Cardiac fibroblast (primary cell): ENCODE measurements at regions not wholly inside any gene's neighbourhood (a gene's known extent, or its start where the extent isn't known, plus 50 kb on each side); places are given as distances from the start of the nearest gene placed in this dataset.

ENCODE experiments used
- DNase-seq, 2 donors: peaks; one replicate each; pipeline versions ENCODE4 v3.0.0 to v3.0.0-alpha.2; 2010; ENCODE audit warnings: low read depth in 2 of 2
- H3K4me3 ChIP-seq, 2 donors: replicated peaks in 1 of 2; 1 replicate in 1 of 2; 2 replicates in 1 of 2; pipeline ENCODE4 v1.5.1; 2011; ENCODE audit warnings: low read depth in 2 of 2, low read length in 2 of 2, mild to moderate bottlenecking in 2 of 2, moderate library complexity in 1 of 2
- TF ChIP-seq, protein P1 (sequence below): IDR thresholded peaks from one replicate; pipeline ENCODE4 v1.5.1; 2011; ENCODE audit warnings: low read depth, mild to moderate bottlenecking, low read length, inconsistent platforms

DNA sequence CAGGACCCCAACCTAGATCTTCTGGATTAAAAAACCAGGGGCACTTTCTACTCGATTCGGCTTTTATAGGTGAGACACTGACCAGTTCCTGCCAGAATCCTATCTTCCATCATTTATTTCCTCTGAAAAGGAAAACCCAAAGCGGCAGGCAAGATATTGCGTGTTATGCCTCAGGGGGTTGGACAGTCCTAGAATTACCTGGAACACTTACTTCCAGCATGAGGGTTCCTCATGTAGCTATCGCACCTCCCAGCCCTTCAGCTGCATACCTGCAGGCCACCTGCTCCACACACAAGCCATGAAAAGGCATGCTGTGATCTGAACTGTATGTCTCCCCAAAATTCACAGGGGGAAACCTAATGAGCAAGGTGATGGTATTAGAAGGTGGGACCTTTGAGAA is 58.3 kb upstream of the DLG1 start:
- TF ChIP-seq, protein P1, sequence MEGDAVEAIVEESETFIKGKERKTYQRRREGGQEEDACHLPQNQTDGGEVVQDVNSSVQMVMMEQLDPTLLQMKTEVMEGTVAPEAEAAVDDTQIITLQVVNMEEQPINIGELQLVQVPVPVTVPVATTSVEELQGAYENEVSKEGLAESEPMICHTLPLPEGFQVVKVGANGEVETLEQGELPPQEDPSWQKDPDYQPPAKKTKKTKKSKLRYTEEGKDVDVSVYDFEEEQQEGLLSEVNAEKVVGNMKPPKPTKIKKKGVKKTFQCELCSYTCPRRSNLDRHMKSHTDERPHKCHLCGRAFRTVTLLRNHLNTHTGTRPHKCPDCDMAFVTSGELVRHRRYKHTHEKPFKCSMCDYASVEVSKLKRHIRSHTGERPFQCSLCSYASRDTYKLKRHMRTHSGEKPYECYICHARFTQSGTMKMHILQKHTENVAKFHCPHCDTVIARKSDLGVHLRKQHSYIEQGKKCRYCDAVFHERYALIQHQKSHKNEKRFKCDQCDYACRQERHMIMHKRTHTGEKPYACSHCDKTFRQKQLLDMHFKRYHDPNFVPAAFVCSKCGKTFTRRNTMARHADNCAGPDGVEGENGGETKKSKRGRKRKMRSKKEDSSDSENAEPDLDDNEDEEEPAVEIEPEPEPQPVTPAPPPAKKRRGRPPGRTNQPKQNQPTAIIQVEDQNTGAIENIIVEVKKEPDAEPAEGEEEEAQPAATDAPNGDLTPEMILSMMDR = no peak
- H3K4me3 ChIP-seq = no peak overlapping the region
- no peak for DNase-seq

DNA sequence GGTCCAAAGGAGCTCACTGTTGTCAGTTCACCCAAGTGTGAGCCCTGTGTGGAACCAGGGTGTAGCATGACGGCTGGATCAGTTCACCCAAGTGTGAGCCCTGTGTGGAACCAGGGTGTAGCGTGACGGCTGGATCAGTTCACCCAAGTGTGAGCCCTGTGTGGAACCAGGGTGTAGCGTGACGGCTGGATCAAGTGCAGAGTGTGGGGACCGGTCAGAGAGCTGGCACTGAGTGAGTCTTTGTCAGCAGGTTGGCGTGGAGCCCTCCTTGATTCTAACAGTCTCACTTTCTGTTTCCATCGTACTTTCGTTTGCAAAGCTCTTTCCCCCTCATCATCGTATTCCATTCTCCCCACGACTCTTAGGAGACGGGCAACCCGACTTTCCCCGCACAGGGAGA is 57.9 kb upstream of the DLG1 start:
- TF ChIP-seq, protein P1 = no peak
- no peak overlapping the region for H3K4me3 ChIP-seq
- no peak for DNase-seq

DNA sequence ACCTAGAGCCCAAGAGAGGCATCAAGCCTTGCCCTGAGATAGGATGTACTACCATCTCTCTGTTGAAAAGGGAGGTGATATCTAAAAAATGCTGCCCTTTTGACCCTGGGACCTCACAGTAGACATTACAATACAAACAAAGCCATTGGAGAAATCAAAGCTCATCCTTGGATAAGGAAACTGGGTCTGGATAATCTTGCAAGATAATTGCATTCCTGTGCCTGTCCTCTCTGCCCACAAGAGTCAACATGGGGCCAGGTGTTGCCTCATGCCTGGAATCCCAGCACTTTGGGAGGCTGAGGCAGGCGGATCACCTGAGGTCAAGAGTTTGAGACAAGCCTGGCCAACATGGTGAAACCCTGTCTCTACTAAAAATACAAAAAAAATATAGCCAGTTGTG is 57.3 kb upstream of the DLG1 start:
- TF ChIP-seq, protein P1 = no peak
- no peak overlapping the region for H3K4me3 ChIP-seq
- DNase-seq = no peak

DNA sequence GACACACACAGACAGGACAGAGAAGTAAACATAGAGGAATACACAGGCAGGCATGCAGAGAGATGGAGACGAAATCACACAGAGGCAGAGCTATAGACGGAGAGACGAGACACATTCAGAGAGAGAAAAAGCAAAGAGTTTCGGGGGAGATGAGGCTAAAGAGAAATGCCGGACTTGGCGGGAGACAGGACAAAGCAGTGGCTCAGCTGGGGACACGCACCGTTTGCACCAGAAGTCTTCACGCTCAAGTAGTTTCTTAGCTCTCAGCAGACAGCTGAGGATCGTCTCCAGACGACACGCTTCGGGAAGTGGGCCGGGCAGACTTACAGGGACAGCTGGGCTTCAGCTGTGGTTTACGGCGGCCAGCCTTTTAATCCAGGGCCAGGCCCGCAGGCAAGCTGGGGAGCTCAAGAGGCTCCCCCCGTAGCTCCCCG is 56.2 kb upstream of the DLG1 start:
- peak; percentile 57 to 58 for DNase-seq

DNA sequence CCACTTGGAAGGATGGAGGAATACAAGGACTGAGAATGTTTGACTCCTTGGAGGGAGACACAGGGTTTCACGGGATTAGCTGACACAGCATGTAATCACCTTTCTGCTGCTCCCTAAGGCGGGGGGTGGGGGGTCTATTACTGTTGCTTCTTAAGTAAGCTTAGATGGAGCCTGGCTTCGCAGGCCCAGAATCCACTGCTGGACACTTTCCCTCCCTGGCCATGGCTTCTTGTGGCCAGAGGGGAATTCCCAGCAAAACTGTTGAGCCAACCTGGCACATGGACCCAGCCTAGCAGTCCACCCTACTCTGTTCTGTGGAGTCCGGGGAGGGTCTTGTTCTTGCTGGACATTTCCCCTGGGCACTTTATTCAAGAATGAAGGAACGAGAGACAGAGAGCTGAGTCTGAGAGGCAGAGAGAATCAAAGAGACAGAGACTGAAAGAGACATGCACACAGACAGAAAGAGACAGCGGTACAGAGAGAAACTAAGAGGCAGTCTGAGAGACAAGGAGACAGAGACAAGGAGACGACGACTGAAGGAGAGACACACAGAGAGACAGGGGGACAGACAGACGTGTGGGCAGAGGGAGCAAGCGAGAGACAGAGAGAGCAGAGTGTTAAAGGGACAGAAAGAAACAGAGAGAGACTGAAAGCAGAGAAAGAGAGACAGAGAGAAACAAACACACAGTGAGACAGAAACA is 55.6 kb upstream of the DLG1 start:
- DNase-seq = peak in 1 of 2 donors; percentile 50
- TF ChIP-seq, protein P1 = no peak
- H3K4me3 ChIP-seq = peak overlapping the region in 1 of 2 donors; percentile 20

More for the DNA sequence above, 56.2 kb upstream of the DLG1 start:
- TF ChIP-seq, protein P1 = no peak
- peak overlapping the region in 1 of 2 donors; percentile 20 for H3K4me3 ChIP-seq

DNA sequence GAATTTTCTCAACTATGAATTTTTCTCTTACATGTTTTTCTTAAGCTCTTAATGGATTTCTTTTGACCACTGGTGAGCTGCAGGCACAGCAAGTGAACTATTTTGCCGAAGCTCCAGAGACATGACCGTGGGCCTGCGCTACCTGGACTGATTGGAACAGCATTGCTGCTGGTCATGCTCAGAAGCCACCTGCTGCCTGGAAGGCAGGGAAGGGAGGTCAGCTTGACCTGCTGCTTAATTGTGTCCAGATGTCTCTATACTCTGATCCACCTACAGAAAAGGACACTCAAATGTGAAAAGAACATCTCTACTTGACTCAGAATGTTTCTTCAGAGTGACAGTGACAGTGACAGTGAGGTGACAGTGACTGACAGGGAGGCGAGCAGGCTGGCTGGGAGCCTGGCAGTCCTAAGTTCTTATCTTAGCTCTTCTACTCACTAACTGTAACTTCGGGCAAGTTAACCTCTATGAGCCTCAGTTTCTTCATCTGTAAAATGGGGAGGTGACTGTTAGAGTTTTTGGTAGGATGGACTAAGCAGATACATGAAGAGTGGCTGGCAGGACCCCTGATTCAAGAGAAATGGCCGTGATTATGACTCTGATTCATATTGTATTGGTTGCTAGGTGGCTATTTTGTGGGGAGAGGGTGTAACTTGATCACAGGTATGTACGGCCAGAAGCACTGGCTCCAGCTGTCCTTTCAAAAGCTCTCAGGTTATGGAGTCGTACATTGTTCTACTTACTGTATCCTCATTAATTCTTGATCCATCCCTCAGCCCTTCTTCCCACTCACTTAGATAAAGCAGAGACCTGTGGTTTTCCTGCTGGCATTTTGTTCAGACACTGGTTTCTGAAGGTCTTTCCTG is 54.8 kb upstream of the DLG1 start:
- H3K4me3 ChIP-seq = no peak overlapping the region
- TF ChIP-seq, protein P1 = no peak
- DNase-seq = no peak
